ENCODE measurements at regions not wholly inside any gene's neighbourhood (a gene's known extent, or its start where the extent isn't known, plus 50 kb on each side); places are given as distances from the start of the nearest gene placed in this dataset.

DNA sequence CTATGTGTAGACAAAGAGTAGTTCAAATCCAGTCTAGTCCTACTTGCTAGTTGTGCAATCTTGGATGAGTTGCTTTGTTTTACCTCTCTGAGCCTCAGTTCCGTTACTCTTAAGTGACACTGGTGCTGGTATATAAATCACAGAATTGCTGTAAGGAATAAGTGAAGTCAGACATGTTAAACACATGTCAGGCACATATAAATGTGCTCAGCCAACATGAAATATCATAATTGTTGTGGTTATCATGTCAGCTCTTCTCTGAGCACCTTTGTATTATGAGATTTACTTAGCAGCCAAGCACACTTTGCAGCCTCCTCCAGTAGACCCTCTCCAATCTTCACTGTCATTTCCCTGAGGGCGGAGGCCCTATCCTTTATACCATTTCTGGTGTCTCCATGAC, 87.9 kb upstream of the PAK3 start:
- Histone ChIP-seq H3K9ac (ENCODE audit: insufficient read depth, low read length) (no peak overlapping the region), H3K27me3 (ENCODE audit: control insufficient read depth, insufficient read depth, low read length) (no peaks in the 10 kb centered on the region), H3K27ac (ENCODE audit: insufficient read depth, low read length) (no peak overlapping the region), H2AFZ (ENCODE audit: low read length) (no peak overlapping the region), H3K4me2 (ENCODE audit: extremely low read depth, insufficient read depth, low read length) (no peak overlapping the region), H3K79me2 (ENCODE audit: control insufficient read depth, insufficient read depth, low read length) (no peaks in the 10 kb centered on the region), H3K36me3 (ENCODE audit: control insufficient read depth, insufficient read depth, low read length) (no peaks in the 10 kb centered on the region), H3K4me3 (replicated peaks in 1 of 4; ENCODE audit: control extremely low read depth in 1 of 4, insufficient read depth in 1 of 4, low read depth in 3 of 4, low read length in 4 of 4) (no peak overlapping the region), H4K20me1 (ENCODE audit: control insufficient read depth, extremely low read depth, insufficient read depth, low read length) (no peaks in the 10 kb centered on the region), H3K4me1 (ENCODE audit: control insufficient read depth, extremely low read depth, insufficient read depth, low read length) (no peaks in the 10 kb centered on the region), H3K9me3 (ENCODE audit: control insufficient read depth, insufficient read depth, low read depth, low read length) (no peaks in the 10 kb centered on the region)
- TF ChIP-seq EZH2 (IDR thresholded peaks at IDR 0.05; ENCODE audit: low read length, missing control alignments) = no peak
- TF ChIP-seq, protein P1, sequence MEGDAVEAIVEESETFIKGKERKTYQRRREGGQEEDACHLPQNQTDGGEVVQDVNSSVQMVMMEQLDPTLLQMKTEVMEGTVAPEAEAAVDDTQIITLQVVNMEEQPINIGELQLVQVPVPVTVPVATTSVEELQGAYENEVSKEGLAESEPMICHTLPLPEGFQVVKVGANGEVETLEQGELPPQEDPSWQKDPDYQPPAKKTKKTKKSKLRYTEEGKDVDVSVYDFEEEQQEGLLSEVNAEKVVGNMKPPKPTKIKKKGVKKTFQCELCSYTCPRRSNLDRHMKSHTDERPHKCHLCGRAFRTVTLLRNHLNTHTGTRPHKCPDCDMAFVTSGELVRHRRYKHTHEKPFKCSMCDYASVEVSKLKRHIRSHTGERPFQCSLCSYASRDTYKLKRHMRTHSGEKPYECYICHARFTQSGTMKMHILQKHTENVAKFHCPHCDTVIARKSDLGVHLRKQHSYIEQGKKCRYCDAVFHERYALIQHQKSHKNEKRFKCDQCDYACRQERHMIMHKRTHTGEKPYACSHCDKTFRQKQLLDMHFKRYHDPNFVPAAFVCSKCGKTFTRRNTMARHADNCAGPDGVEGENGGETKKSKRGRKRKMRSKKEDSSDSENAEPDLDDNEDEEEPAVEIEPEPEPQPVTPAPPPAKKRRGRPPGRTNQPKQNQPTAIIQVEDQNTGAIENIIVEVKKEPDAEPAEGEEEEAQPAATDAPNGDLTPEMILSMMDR (conservative IDR thresholded peaks at IDR 0.05 in 1 of 2, IDR thresholded peaks at IDR 0.05 in 1 of 2; ENCODE audit: low read depth in 1 of 2, low read length in 2 of 2) = no peak
- no peak for DNase-seq (ENCODE audit: low read depth in 2 of 2)

DNA sequence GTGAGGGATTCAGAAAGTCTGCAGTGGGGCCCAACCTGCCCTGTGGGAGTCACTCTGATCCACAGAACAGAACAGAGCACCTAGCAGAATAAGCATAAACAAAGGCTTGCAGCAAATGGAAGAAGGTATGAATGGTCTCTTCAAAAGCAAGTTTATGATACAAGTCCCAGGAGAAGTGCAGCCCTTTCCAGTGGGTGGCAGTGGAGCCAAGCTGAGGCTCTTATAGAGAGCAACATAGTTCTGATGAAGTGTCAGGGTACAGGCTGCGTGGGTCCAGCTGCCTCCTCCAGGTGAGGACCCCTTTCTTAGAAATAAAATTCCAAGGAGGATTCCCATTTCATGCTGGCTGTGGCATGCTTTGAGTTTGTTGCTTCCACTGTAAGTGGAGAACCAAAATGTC, 88.8 kb upstream of the PAK3 start:
- no peaks in the 10 kb centered on the region for H3K9me3 ChIP-seq (ENCODE audit: control insufficient read depth, insufficient read depth, low read depth, low read length)
- H3K79me2 ChIP-seq (ENCODE audit: control insufficient read depth, insufficient read depth, low read length) = no peaks in the 10 kb centered on the region
- no peaks in the 10 kb centered on the region for H3K36me3 ChIP-seq (ENCODE audit: control insufficient read depth, insufficient read depth, low read length)
- H4K20me1 ChIP-seq (ENCODE audit: control insufficient read depth, extremely low read depth, insufficient read depth, low read length) = no peaks in the 10 kb centered on the region
- H3K4me3 ChIP-seq (replicated peaks in 1 of 4; ENCODE audit: control extremely low read depth in 1 of 4, insufficient read depth in 1 of 4, low read depth in 3 of 4, low read length in 4 of 4) = no peak overlapping the region
- H3K9ac ChIP-seq (ENCODE audit: insufficient read depth, low read length) = no peak overlapping the region
- no peak overlapping the region for H3K4me2 ChIP-seq (ENCODE audit: extremely low read depth, insufficient read depth, low read length)
- no peaks in the 10 kb centered on the region for H3K27me3 ChIP-seq (ENCODE audit: control insufficient read depth, insufficient read depth, low read length)
- no peak for DNase-seq (ENCODE audit: low read depth in 2 of 2)
- H3K27ac ChIP-seq (ENCODE audit: insufficient read depth, low read length) = no peak overlapping the region
- TF ChIP-seq, protein P1 (conservative IDR thresholded peaks at IDR 0.05 in 1 of 2, IDR thresholded peaks at IDR 0.05 in 1 of 2; ENCODE audit: low read depth in 1 of 2, low read length in 2 of 2) = no peak
- TF ChIP-seq EZH2 (IDR thresholded peaks at IDR 0.05; ENCODE audit: low read length, missing control alignments) = no peak
- no peak overlapping the region for H2AFZ ChIP-seq (ENCODE audit: low read length)
- no peaks in the 10 kb centered on the region for H3K4me1 ChIP-seq (ENCODE audit: control insufficient read depth, extremely low read depth, insufficient read depth, low read length)

DNA sequence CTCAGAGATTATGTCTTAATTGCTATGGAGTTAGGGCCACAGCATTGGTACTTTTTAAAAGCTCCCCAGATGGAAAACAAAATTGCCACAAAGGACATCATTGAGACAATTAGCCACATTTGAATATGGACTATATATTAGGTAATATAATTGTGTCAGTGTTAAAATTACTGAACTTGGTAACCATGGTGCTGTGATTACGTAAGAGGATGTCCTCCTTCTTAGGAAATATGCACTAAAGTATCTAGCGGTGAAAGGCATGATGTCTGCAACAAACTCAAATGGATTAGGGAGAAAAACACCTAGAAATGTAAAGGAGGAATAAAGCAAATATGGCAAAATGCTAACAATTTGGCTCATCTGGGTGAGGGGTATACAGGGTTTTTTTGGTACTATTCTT, 89.9 kb upstream of the PAK3 start:
- TF ChIP-seq, protein P1 (conservative IDR thresholded peaks at IDR 0.05 in 1 of 2, IDR thresholded peaks at IDR 0.05 in 1 of 2; ENCODE audit: low read depth in 1 of 2, low read length in 2 of 2) = no peak
- no peak for TF ChIP-seq EZH2 (IDR thresholded peaks at IDR 0.05; ENCODE audit: low read length, missing control alignments)
- no peak for DNase-seq (ENCODE audit: low read depth in 2 of 2)
- no peak overlapping the region for H3K27ac ChIP-seq (ENCODE audit: insufficient read depth, low read length)
- H3K9me3 ChIP-seq (ENCODE audit: control insufficient read depth, insufficient read depth, low read depth, low read length) = no peaks in the 10 kb centered on the region
- H3K9ac ChIP-seq (ENCODE audit: insufficient read depth, low read length) = no peak overlapping the region
- no peak overlapping the region for H2AFZ ChIP-seq (ENCODE audit: low read length)
- no peaks in the 10 kb centered on the region for H3K79me2 ChIP-seq (ENCODE audit: control insufficient read depth, insufficient read depth, low read length)
- H3K4me3 ChIP-seq (replicated peaks in 1 of 4; ENCODE audit: control extremely low read depth in 1 of 4, insufficient read depth in 1 of 4, low read depth in 3 of 4, low read length in 4 of 4) = no peak overlapping the region
- H3K27me3 ChIP-seq (ENCODE audit: control insufficient read depth, insufficient read depth, low read length) = no peaks in the 10 kb centered on the region
- no peaks in the 10 kb centered on the region for H4K20me1 ChIP-seq (ENCODE audit: control insufficient read depth, extremely low read depth, insufficient read depth, low read length)
- H3K36me3 ChIP-seq (ENCODE audit: control insufficient read depth, insufficient read depth, low read length) = no peaks in the 10 kb centered on the region
- H3K4me1 ChIP-seq (ENCODE audit: control insufficient read depth, extremely low read depth, insufficient read depth, low read length) = no peaks in the 10 kb centered on the region
- H3K4me2 ChIP-seq (ENCODE audit: extremely low read depth, insufficient read depth, low read length) = no peak overlapping the region
